ENCODE measurements at regions not wholly inside any gene's neighbourhood (a gene's known extent, or its start where the extent isn't known, plus 50 kb on each side); places are given as distances from the start of the nearest gene placed in this dataset.

GRCh38 chr6:166862287-166862977, 93.9 kb downstream of the RNASET2 start:
- TF ChIP-seq HNRNPL (IDR thresholded peaks at IDR 0.05; ENCODE audit: low read depth, low read length) (no peak), HOMEZ (CRISPR knock-in tag; IDR thresholded peaks at IDR 0.05; ENCODE audit: low read depth) (no peak), FOSL2 (CRISPR knock-in tag; IDR thresholded peaks at IDR 0.05) (no peak), ZNF629 (CRISPR knock-in tag; conservative IDR thresholded peaks at IDR 0.05) (no peak), PRPF4 (IDR thresholded peaks at IDR 0.05; ENCODE audit: low read depth, low read length, poor library complexity, severe bottlenecking) (no peak)
- TF ChIP-seq, protein P1, sequence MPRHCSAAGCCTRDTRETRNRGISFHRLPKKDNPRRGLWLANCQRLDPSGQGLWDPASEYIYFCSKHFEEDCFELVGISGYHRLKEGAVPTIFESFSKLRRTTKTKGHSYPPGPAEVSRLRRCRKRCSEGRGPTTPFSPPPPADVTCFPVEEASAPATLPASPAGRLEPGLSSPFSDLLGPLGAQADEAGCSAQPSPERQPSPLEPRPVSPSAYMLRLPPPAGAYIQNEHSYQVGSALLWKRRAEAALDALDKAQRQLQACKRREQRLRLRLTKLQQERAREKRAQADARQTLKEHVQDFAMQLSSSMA (CRISPR knock-in tag; IDR thresholded peaks at IDR 0.05) = no peak

All from HepG2 (cell line).